HG02981 (cell line): ENCODE measurements at regions not wholly inside any gene's neighbourhood (a gene's known extent, or its start where the extent isn't known, plus 50 kb on each side); places are given as distances from the start of the nearest gene placed in this dataset.
"Not testable (repeated sequence)": the region's sequence is repeated elsewhere in the genome, so short reads cannot be mapped to it uniquely, and the experiment has no call there.

Experiments used
- ATAC-seq: cut with Tn5 transposase; IDR thresholded peaks from one replicate; pipeline ENCODE4 v1.9.1; 2021; ENCODE audit warnings: mild to moderate bottlenecking, moderate library complexity; ENCODE audit not compliant: unreplicated experiment

DNA sequence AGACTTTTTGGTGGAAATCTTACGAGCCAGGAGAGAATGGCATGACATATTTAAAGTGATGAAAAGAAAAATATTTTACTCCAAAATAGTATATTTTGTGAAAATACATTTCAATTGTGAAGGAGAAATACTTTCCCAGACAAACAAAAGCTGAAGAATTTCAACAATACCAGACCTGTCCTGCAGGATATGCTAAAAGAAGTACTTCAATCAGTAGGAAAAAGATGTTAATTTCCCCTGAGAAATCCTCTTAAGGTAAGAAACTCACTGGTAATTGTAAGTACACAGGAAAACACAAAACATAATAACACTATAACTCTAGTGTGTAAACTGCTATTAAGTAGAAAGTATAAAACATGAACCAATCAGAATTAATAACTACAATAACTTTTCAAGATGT lies 341.8 kb upstream of the GJE1 start:
- no peak for ATAC-seq

DNA sequence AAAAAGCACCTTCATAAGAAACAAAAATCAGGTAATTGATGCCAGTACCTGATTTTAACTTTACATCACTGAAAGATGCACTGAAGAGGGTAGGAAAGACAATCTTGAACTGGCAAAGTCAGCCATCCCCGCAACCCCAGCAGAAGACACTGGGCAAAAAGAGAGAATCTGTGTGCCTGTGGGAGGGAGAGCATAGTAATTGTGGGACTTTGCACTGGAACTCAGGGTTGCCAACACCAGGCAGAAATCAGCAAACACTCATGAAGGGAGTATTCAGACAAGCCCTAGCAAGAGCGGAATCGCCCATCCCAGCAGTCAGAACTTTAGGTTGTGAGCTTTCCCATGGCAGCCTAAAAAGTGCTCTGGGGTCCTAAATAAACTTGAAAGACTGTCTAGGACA lies 344.6 kb upstream of the GJE1 start:
- ATAC-seq: no peak

DNA sequence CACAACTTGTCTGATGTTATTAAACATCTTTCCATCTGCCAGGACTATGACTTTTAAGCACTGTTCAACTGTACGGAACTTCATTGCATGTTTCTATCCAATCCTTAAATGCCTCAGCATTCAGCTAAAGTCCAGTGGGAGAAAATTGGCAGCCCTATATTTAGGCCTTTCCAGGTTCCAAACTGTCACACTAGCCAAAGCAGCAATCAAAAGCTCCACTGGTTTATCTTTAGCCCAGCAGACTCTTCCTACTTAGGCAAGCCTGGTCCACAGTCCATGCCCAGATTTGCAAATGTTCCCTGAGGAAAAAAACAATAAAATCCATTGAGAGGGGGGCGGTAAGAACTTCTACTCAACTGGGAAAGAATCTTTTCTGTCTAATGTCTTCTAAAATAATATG lies 349.1 kb upstream of the GJE1 start:
- ATAC-seq: no peak

DNA sequence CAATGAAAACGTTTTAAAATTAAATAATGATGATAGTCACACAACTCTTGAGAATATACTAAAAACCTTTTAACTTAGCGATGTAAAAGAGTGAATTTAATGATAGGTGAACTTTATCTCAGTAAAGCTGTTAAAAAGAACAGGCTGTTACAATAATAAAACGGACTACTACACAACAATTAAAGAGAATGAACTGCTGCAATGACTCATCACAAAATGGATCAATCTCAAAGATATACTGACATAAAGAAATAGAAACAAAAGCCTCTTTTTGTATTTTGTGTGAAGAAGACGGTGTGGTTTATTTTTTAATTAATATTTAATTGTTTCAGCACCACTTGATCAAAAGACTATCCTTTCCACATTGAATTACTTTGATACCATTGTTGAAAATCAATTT lies 352.4 kb upstream of the GJE1 start:
- ATAC-seq: no peak

DNA sequence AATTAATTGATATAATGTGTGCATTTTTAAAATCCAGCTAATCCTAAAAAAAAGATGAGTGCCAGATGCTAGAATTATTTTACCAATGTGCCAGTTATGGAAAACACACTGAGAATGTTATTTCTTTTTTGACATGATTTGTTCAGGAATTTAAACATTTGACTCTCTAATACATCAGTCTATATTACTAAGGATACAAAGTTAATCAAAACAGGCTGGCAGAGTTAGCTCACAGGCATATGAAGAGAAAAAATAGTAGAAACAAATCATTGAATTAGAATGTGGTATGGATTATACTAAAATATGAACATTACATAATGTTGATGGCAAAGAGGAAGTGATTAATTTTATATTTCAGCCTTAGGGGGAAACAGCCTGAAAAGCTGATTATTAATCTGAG lies 368.3 kb upstream of the GJE1 start:
- ATAC-seq: no peak

DNA sequence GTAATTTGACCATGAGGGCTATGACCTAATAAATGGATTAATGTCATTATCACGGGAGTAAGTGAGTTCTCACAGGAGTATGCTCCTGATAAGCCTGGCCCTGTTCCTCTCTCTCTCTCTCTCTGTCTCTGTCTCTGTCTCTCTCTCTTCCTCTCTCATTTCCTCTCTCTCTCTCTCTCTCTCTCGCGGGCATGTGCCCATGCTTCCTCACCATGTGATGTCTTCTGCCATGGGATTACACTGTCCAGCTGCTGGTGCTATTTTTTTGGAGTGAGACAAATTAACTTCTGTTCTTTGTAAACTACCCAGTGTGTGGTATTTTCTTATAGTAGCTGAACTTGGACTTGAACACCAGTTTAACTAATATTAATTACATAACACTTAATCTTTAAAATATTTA lies 374.3 kb upstream of the GJE1 start:
- no peak for ATAC-seq

DNA sequence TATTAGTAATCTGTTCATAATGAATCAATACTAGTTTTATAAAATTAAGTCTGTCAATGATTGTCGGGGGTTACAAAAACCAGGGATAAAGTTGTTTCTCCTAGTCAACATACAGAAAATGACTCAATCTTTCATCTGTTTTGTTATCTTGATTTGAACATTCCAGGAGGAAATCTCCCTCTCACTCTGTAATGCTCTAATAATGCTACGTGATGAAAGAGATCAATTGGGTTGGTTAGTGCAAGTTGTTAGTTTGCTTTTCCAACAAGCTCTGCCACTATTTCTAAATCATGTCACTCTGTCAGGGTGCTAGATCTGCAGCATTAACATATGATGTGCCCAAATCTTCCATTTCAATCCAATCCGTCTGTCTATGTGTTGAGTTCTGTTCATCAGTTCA lies 379.5 kb upstream of the GJE1 start:
- ATAC-seq: no peak

DNA sequence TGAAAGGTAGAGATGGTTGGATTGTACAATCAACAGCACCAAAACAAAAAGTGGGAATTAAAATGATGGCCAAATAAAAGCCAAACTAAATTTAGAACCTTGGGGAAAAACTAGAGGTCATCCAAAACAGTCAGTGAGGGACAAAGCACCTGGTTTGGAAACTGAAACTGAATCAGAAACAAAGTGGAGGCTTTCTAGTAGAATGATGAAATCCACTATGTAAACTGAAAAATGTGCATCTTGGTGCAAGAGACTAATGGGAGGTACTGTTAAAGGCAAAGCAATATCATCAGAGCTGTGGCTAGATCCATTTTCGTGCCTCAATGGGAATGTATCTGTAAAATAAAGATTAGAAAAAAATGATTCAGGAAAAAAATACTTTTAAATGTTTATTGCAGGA lies 380.0 kb upstream of the GJE1 start:
- ATAC-seq: no peak

DNA sequence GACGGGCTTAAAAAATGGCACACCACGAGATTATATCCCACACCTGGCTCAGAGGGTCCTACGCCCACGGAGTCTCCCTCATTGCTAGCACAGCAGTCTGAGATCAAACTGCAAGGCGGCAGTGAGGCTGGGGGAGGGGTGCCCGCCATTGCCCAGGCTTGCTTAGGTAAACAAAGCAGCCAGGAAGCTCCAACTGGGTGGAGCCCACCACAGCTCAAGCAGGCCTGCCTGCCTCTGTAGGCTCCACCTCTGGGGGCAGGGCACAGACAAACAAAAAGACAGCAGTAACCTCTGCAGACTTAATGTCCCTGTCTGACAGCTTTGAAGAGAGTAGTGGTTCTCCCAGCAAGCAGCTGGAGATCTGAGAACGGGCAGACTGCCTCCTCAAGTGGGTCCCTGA lies 386.4 kb upstream of the GJE1 start:
- not testable (repeated sequence) for ATAC-seq

DNA sequence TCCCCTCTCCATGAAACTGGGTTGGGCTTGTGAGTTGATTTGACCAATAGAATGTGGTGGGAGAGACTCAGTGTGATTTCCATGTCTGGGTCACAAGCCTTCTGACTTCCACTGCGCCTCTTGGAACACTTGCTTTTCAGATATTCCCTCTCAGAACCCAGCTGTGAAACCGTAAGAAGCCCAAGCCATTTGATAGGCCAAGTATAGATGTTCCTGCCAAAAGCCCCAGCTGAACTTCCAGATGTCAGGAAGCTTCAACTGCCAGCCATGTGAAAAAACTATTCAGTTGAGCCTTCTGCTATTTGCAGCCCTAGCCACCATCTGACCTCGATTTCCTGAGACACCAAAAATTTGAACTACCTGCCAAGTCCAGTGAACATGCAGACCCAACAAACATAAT lies 387.8 kb upstream of the GJE1 start:
- no peak for ATAC-seq

DNA sequence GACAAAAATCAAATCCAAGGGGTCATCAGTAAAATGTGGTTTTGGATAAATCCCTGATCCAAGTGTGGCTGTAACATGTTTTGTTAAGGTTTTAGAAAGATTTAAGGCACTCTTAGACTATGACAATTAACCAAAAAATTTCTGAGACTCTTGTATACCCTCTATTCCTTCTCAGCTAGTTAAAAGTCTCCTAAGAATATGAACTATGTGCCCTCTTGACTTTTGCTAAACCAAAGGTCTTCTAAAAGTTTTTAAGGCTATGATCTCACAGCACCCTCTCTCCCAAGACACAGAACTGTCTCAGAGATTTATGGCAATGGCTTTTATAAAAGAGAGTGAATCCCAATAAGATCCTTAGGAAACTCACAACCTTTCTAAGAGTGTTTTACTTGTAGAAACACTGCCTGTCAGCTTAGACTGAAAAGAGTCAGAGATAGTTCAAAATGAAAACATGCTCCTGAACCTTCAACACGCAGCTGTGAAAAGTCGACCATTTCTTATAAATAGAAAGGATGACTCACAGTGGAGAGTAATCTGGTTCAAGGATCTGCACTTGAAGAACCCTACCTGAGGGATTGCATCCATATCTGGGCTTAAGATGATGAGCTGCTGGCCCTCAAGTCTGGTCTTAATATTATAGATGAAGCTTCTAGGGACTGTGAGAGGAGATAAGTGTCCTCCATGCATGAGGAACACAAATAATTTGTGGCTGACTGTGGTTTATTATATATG lies 388.4 kb upstream of the GJE1 start:
- no peak for ATAC-seq

DNA sequence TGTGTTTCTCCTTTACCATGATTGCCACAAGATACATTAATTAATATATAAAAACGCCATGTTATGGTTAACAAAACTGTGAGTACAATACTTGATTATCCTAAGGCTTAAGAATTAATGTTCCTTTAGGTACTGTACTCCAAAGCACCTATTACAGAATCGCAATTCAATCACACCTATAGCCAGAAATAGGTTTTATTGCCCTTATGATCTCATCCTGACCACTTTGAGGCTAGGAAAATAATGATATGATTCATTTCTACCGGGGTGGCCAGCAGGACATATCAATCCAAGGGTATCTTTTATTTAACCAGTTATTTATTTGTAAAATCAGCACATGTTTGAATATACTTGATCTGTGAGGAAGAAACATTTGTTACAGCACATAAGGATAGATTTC lies 396.6 kb upstream of the GJE1 start:
- ATAC-seq: no peak

DNA sequence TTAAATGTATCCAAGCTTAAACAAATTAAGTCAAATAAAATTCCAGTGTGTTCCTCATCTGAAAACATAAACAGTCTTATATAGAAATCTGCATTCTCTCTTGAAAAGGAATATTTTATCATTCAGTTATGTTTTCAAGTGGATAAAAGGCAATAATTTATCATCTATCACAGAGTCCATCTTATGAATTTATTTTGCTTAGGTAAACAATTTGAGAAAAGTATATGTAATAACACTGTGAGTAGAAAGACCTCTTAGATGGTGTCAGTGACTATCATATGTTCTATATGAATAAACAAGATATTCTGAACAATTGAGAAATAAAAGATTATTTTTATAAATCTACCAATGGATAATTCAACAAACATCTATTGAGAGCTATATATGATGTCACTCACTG lies 397.6 kb upstream of the GJE1 start:
- ATAC-seq: no peak

DNA sequence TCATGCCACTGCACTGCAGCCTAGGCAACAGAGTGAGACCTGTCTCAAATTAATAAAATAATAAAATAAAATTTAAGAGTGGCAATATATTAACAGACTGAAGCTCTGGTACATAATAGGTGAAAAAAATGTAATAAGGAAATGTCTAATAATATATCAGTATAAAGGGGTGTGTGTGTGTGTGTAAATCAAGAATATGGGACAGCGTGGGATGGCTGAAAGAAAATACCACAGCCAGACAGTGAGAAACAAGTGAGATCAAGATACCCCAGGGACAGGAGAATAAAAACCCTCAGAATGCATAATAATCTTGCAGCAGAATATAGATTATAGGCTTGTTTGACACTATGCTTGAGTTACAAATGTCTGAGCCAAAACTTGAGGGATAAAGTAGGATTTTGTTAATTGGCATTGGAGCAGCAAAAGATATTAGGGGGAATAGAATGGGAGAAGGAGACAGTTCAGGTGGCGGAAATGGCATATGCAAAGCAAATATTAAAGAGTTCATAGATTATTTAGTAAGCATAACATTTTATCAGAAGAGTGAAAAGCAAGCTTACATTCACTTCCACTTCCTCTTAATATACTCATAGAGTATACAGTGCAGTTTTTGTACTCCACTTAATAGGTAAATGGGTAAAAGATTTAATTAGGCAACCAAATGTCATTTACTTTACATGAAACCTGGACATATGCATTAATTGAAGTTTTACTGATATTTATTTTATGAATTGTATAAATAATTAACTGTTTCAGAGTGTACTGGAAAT lies 398.5 kb upstream of the GJE1 start:
- ATAC-seq: no peak

DNA sequence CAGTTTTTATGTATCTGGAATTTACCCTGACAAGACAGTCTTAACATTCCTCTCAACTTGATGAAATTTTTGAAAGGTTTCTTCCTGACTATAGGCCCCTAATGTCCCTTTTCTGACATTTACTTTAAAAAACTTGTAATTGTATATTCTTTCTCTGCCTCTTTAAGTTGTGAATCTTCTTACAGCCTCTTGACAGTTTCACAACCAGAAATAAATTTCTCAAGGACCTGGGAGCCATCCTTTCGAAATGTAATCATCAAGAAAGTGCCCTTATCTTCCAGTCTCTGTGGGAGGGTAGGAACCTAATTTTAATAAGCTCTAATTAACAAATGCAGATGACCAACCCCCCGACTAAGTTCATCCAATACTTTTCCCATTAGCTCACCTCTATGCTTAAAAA lies 403.6 kb upstream of the GJE1 start:
- ATAC-seq: no peak

DNA sequence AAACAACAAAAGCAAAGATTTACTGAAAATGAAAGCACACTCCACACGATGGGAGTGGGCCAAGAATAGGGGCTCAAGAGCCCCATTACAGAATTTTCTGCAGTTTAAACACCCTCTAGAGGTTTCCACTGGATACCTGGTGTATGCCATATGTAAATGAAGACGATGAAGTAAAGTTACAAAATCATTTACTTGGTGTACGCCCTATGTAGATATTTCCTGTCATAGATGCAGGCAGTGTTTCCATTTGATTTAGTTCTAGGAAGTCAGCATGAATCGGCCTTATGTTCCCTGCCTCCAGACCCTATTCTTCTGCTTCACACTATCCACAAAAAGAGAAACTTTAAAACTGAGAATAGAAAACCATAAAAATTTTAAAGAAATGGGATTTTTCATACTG lies 404.4 kb upstream of the GJE1 start:
- ATAC-seq: no peak

DNA sequence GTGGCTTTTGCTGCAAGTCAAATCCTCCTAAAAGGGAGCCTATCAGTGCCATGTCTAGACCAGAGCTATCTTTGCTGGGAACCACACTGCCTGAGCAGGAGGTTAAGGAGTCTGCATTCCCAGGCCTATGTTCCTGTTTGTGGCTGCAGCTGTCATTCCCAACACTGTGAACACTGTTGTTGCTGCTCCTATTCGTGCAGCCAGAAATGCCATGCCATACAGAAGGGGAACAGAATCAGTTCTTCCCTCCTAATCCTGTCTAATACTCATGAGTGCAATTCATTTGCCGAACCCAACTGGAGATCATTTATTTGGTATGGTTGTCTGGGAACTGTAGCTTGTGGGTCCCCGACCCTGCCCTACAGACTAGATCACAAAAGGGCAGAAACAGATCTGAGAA lies 406.5 kb upstream of the GJE1 start:
- ATAC-seq: no peak

DNA sequence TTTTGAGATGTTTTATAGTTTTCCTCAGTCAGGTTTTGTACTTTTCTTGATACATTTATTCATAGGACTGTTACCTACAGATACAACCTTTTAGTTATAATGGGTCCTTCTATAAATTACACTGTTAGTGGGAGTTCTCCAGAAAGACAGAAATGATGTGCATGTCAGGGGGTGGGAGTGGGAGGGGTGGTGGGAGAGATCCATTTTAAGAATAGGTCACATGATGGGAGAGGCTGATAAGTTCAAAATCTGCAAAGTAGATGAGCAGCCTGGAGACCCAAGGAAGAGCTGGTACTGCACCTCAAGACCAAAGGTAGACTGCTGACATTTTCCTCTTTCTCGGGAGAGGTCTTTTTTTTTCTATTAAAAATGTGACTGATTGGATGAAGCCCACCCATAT lies 408.0 kb upstream of the GJE1 start:
- ATAC-seq: no peak

DNA sequence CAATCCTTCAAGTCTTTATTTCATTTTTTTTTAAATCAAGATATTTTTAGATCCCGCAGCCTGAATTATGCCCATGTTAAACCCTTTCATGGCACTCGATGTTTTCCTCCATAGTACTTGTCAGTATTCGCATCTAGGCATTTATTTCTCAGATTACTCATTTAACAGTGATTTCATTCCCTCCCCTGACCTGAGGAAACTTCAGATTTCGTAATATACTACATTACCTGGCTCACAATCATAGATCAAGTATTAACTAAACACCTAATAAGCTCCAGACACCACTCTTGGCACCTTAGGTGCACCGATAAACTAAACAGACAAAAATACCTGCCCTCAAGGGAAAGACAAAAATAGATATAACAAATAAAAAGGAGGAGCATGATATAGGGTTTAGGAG lies 413.2 kb upstream of the GJE1 start:
- no peak for ATAC-seq

DNA sequence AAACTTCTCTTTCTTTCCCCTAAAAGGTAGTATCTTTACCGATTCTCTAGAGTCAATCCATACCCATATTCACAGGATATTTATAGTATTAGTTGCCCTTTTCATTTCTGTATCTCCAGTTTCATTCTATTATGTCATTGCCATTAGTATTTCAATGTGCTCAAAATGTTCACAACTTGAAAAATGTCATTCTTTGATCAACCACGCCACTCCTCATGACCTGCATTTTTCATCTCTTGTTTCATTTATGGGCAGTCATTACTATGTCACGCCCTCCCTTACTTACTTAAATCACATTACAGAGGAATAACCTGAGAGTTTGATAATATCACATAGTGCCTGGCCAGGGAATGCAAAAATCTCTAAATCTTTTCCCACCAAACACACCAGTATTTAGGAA lies 427.3 kb upstream of the GJE1 start:
- no peak for ATAC-seq

DNA sequence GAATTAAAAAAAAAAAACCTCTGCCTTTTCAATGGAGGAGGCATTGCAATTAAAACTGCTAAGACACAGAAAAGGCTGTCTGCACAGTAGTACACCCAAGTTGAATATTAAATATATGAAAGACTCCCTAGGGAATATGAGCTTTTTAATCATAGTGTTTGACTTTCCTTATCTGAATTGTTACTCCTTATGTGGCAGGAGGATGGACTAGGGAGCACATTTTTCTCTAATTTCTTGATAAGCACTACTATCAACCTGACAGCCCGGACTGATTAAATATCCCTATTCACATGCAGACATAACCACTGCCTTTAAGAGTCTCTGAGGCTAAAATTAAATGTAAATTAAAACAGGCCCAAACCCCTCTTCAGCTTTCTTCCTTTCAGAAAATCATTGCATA lies 428.6 kb upstream of the GJE1 start:
- ATAC-seq: no peak

DNA sequence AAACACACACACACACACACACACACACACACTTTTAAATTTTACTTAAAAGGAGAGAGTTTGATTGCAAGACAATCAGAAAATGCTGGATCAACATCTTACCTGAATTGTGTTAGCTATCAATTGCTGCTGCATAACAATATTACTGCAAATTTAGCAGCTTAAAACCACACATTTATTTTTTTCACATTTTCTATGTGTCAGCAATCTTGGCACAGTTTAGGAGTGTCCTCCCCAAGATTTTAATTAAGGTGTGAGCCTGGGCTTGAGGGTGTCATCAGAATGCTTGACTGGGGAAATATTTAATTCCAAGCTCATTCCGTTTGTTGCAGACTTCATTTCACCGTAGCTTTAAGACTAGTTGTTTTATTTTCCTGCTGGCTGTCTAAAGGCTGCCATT lies 431.0 kb upstream of the GJE1 start:
- ATAC-seq: no peak

DNA sequence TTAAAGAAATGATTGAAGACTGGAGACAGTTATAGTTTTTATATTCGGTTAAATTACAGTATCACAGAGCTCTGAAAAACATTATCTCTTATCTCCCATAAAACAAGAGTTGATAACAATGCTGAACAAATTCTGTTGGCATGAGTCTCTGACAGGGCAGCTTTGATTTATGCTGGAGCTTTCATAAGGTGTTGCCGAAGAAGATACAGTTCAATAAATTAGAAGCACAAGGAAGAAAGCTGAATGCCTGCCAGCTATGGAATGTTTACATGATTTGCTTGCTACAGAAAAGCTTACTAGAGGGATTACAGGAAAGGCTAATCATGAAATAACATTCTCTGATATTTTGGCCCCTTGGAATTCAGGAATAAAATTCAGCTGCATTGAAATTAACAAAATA lies 431.9 kb upstream of the GJE1 start:
- ATAC-seq: no peak
